ENCODE measurements at regions not wholly inside any gene's neighbourhood (a gene's known extent, or its start where the extent isn't known, plus 50 kb on each side); places are given as distances from the start of the nearest gene placed in this dataset.
"Not testable (repeated sequence)": the region's sequence is repeated elsewhere in the genome, so short reads cannot be mapped to it uniquely, and the experiment has no call there.

- TF ChIP-seq ZNF462 (CRISPR knock-in tag; IDR thresholded peaks at IDR 0.05) (no peak), EZH2 (IDR thresholded peaks at IDR 0.05; ENCODE audit: low read depth, unreplicated experiment) (no peak), NANOG (IDR thresholded peaks at IDR 0.05; ENCODE audit: borderline replicate concordance) (no peak), CREB1 (CRISPR knock-in tag; IDR thresholded peaks at IDR 0.05; ENCODE audit: low read depth) (no peak), ZNF331 (CRISPR knock-in tag; IDR thresholded peaks at IDR 0.05; ENCODE audit: low read depth) (no peak), JUNB (IDR thresholded peaks at IDR 0.05; ENCODE audit: unreplicated experiment) (no peak)
Observed at GRCh38 chr3:82556113-82556512, 794.7 kb upstream of the GBE1 start (continued).

DNA sequence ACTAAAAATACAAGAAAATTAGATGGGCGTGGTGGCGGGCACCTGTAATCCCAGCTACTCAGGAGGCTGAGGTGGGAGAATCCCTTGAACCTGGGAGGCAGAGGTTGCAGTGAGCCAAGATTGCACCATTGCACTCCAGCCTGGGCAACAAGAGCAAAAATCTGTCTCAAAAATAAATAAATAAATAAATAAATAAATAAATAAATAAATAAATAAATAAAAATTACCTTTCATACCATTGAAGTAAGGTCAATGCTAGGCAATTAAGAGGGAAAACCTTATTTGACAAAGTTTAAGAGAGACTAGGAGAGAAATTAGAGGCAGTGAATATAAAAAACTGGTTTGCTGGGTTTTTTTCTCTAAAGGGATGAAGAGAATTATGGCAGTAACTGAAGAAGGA, 781.1 kb upstream of the GBE1 start:
- not testable (repeated sequence) for ATAC-seq; H2AFZ ChIP-seq; H3K27me3 Mint-ChIP-seq (ENCODE audit: insufficient read depth, low read depth, poor library complexity); H3K4me2 ChIP-seq; H3K9me3 Mint-ChIP-seq; H3K36me3 ChIP-seq (ENCODE audit: insufficient read depth); H3K4me3 Mint-ChIP-seq; H3K27ac Mint-ChIP-seq; H4K20me1 ChIP-seq (replicated peaks; ENCODE audit: insufficient read depth); H3K27me3 ChIP-seq (ENCODE audit: insufficient read depth); H3K79me2 ChIP-seq (replicated peaks; ENCODE audit: insufficient read depth); DNase-seq (ENCODE audit: low spot score); H3K9me2 ChIP-seq (ENCODE audit: insufficient read depth); H3K4me1 Mint-ChIP-seq; H3K4me3 ChIP-seq; H3K27ac ChIP-seq (ENCODE audit: low read depth); H3K36me3 Mint-ChIP-seq (ENCODE audit: low read depth); H3K4me1 ChIP-seq (ENCODE audit: insufficient read depth); H3F3A ChIP-seq (replicated peaks; ENCODE audit: low read depth)
